Osteocyte (in vitro differentiated cells): ENCODE measurements at regions not wholly inside any gene's neighbourhood (a gene's known extent, or its start where the extent isn't known, plus 50 kb on each side); places are given as distances from the start of the nearest gene placed in this dataset.

Source experiments
- DNase-seq: peaks from one replicate; pipeline ENCODE4 v3.0.0; 2021; ENCODE audit warnings: mixed read lengths; ENCODE audit not compliant: unreplicated experiment; ENCODE audit errors: extremely low spot score
- H3K27ac Mint-ChIP-seq: one replicate; pipeline ENCODE4 v1.8.0; 2021; ENCODE audit warnings: mild to moderate bottlenecking, mixed read lengths; ENCODE audit not compliant: unreplicated experiment
- H3K27me3 Mint-ChIP-seq: one replicate; pipeline ENCODE4 v1.8.0; 2021; ENCODE audit warnings: mixed read lengths; ENCODE audit not compliant: unreplicated experiment
- H3K36me3 Mint-ChIP-seq: one replicate; pipeline ENCODE4 v1.8.0; 2021; ENCODE audit warnings: mixed read lengths; ENCODE audit not compliant: unreplicated experiment
- H3K4me1 Mint-ChIP-seq: one replicate; pipeline ENCODE4 v1.8.0; 2021; ENCODE audit warnings: mixed read lengths; ENCODE audit not compliant: unreplicated experiment
- H3K4me3 Mint-ChIP-seq: one replicate; pipeline ENCODE4 v1.8.0; 2021; ENCODE audit warnings: mild to moderate bottlenecking, moderate library complexity, mixed read lengths; ENCODE audit not compliant: unreplicated experiment
- H3K9me3 Mint-ChIP-seq: one replicate; pipeline ENCODE4 v1.8.0; 2021; ENCODE audit warnings: mixed read lengths; ENCODE audit not compliant: unreplicated experiment
- TF ChIP-seq, protein P1 (sequence below): fragments of 200-600 bp; sonication (generic); IDR thresholded peaks from 2 replicates; pipeline ENCODE4 v1.5.0; 2021; ENCODE audit warnings: antibody characterized with exemption, mild to moderate bottlenecking, moderate library complexity

DNA sequence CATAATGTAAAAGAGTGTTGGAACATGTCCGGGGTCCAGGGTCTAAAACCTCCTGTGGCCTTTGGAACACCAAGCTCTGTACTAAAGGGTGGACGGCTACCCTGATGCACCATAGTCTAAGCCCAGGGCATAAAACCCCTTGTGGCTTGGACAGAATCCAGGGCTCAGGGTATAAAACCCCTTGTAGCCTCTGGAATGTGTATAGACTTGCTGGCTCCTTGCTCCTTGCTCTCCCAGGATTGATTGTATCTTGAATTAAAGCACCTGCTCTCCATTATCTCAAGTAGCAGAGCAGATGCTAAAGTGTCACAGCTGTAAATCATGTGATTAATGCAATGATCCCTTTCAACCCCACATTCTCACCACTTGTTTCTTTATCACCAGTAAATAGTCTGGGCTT is 556.5 kb downstream of the LRFN5 start:
- H3K27ac Mint-ChIP-seq: no peak overlapping the region
- H3K36me3 Mint-ChIP-seq: no peaks in the 10 kb centered on the region
- TF ChIP-seq, protein P1, sequence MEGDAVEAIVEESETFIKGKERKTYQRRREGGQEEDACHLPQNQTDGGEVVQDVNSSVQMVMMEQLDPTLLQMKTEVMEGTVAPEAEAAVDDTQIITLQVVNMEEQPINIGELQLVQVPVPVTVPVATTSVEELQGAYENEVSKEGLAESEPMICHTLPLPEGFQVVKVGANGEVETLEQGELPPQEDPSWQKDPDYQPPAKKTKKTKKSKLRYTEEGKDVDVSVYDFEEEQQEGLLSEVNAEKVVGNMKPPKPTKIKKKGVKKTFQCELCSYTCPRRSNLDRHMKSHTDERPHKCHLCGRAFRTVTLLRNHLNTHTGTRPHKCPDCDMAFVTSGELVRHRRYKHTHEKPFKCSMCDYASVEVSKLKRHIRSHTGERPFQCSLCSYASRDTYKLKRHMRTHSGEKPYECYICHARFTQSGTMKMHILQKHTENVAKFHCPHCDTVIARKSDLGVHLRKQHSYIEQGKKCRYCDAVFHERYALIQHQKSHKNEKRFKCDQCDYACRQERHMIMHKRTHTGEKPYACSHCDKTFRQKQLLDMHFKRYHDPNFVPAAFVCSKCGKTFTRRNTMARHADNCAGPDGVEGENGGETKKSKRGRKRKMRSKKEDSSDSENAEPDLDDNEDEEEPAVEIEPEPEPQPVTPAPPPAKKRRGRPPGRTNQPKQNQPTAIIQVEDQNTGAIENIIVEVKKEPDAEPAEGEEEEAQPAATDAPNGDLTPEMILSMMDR: no peak

GRCh38 chr14:42159138-42159537 is 552.5 kb downstream of the LRFN5 start:
- H3K27ac Mint-ChIP-seq: no peak overlapping the region

More for the DNA sequence above, 556.5 kb downstream of the LRFN5 start:
- H3K4me3 Mint-ChIP-seq: no peak overlapping the region
- DNase-seq: no peak
- no peaks in the 10 kb centered on the region for H3K4me1 Mint-ChIP-seq
- peaks cover 8% of the 10 kb centered on the region for H3K9me3 Mint-ChIP-seq
- peaks cover 3% of the 10 kb centered on the region for H3K27me3 Mint-ChIP-seq

GRCh38 chr14:42149609-42150261 is 543.1 kb downstream of the LRFN5 start:
- Mint-ChIP-seq H3K4me1 (no peaks in the 10 kb centered on the region), H3K4me3 (no peak overlapping the region), H3K27me3 (peaks cover 10% of the 10 kb centered on the region), H3K36me3 (no peaks in the 10 kb centered on the region), H3K27ac (no peak overlapping the region), H3K9me3 (no peaks in the 10 kb centered on the region)
- no peak for DNase-seq
- TF ChIP-seq, protein P1: no peak

More at GRCh38 chr14:42159138-42159537, 552.5 kb downstream of the LRFN5 start:
- Mint-ChIP-seq H3K4me1 (no peaks in the 10 kb centered on the region), H3K27me3 (peaks cover 3% of the 10 kb centered on the region), H3K9me3 (no peaks in the 10 kb centered on the region), H3K36me3 (no peaks in the 10 kb centered on the region), H3K4me3 (no peak overlapping the region)
- DNase-seq: no peak
- TF ChIP-seq, protein P1: no peak

DNA sequence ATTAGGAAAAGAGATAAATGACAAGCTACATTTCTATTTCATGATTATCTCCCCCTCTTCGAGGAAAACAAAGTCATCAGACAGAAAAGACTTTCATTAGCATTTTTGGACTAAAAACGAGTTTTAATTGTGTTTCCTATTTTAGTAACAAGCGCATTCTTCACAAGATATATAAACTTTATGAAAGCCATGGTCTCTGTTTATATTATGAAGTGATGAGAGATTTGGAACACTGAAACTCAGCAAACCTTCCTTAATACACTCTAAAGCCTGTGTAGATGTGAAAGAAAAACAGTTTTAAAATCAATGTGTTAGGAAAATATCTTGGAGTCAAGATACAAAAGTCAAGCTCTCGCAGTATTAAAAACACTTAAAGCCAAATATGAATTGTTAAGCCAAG is 539.1 kb downstream of the LRFN5 start:
- H3K9me3 Mint-ChIP-seq: no peaks in the 10 kb centered on the region
- peaks cover 10% of the 10 kb centered on the region for H3K27me3 Mint-ChIP-seq
- no peaks in the 10 kb centered on the region for H3K4me1 Mint-ChIP-seq
- TF ChIP-seq, protein P1: no peak
- H3K4me3 Mint-ChIP-seq: no peak overlapping the region
- no peaks in the 10 kb centered on the region for H3K36me3 Mint-ChIP-seq
- no peak for DNase-seq
- no peak overlapping the region for H3K27ac Mint-ChIP-seq

DNA sequence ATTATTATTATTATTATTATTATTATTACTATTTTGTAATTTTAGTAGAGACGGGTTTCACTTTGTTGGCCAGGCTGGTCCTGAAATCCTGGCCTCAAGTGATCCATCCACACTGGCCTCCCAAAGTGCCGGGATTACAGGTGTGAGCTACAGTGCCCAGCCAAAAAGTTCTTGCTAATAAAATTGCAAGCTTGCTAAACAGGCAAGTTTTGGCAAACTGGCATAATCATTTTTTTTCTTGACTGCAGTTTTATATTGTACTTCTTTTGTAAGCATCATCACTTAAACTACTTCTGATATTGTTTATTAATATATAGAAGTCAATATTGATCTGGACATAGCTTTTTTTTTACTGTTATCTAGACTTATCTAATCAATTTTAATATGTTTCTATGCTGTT is 536.4 kb downstream of the LRFN5 start:
- TF ChIP-seq, protein P1: no peak
- no peak overlapping the region for H3K4me3 Mint-ChIP-seq
- H3K36me3 Mint-ChIP-seq: no peaks in the 10 kb centered on the region
- H3K27me3 Mint-ChIP-seq: peaks cover 4% of the 10 kb centered on the region
- H3K27ac Mint-ChIP-seq: no peak overlapping the region
- DNase-seq: no peak
- H3K4me1 Mint-ChIP-seq: no peaks in the 10 kb centered on the region
- H3K9me3 Mint-ChIP-seq: no peaks in the 10 kb centered on the region
